OCI-LY1 (cell line): ENCODE measurements at regions not wholly inside any gene's neighbourhood (a gene's known extent, or its start where the extent isn't known, plus 50 kb on each side); places are given as distances from the start of the nearest gene placed in this dataset.

Experiments used
- H2AFZ ChIP-seq: fragments of 200-600 bp; sonication (generic), shearing (Covaris generic); 2 replicates; pipeline ENCODE4 v1.6.0; 2014; ENCODE audit warnings: antibody characterized with exemption, mild to moderate bottlenecking, low read length
- H3F3A ChIP-seq: fragments of 200-600 bp; sonication (generic), shearing (Covaris generic); 2 replicates; pipeline ENCODE4 v1.6.0; 2014; ENCODE audit warnings: mild to moderate bottlenecking, antibody characterized with exemption, low read length, moderate library complexity; ENCODE audit not compliant: insufficient read depth
- H3K27ac ChIP-seq: fragments of 200-600 bp; sonication (generic); 2 replicates; pipeline ENCODE4 v1.5.1; 2014; ENCODE audit warnings: low read length, mixed run types, mild to moderate bottlenecking, low read depth; ENCODE audit not compliant: poor library complexity, severe bottlenecking
- H3K27me3 ChIP-seq: fragments of 200-600 bp; sonication (generic); 2 replicates; pipeline ENCODE4 v1.6.0; 2014; ENCODE audit warnings: antibody characterized with exemption, mild to moderate bottlenecking, low read length, moderate library complexity; ENCODE audit not compliant: insufficient read depth
- H3K36me3 ChIP-seq: fragments of 200-600 bp; sonication (generic); 2 replicates; pipeline ENCODE4 v1.6.1; 2014; ENCODE audit warnings: mild to moderate bottlenecking, antibody characterized with exemption, low read length, moderate library complexity, mixed read lengths; ENCODE audit not compliant: insufficient read depth
- H3K4me1 ChIP-seq: fragments of 200-600 bp; sonication (generic); 2 replicates; pipeline ENCODE4 v1.5.1; 2014; ENCODE audit warnings: mild to moderate bottlenecking, low read length, moderate library complexity; ENCODE audit not compliant: insufficient read depth, severe bottlenecking
- H3K4me2 ChIP-seq: fragments of 200-600 bp; sonication (generic), shearing (Covaris generic); 2 replicates; pipeline ENCODE4 v1.6.1; 2014; ENCODE audit warnings: low read length
- H3K4me3 ChIP-seq: fragments of 200-600 bp; sonication (generic); 2 replicates; pipeline ENCODE4 v1.5.1; 2014; ENCODE audit warnings: low read length, low read depth, mild to moderate bottlenecking, mixed read lengths; ENCODE audit not compliant: poor library complexity, severe bottlenecking
- H3K79me2 ChIP-seq: fragments of 200-600 bp; shearing (Covaris generic); 2 replicates; pipeline ENCODE4 v1.6.1; 2016; ENCODE audit warnings: mixed run types, low read length, mixed read lengths; ENCODE audit not compliant: insufficient read depth
- H3K9ac ChIP-seq: fragments of 200-600 bp; sonication (generic), shearing (Covaris generic); 2 replicates; pipeline ENCODE4 v1.6.1; 2014; ENCODE audit warnings: mild to moderate bottlenecking, low read length, mixed read lengths
- H3K9me2 ChIP-seq: fragments of 200-600 bp; sonication (generic), shearing (Covaris generic); 2 replicates; pipeline ENCODE4 v1.6.1; 2014; ENCODE audit warnings: low read depth, mild to moderate bottlenecking, low read length, mixed read lengths
- H3K9me3 ChIP-seq: fragments of 200-600 bp; shearing (Covaris generic); 2 replicates; pipeline ENCODE4 v1.6.1; 2014; ENCODE audit warnings: low read length, mixed read lengths
- H4K20me1 ChIP-seq: fragments of 200-600 bp; sonication (generic), shearing (Covaris generic); 2 replicates; pipeline ENCODE4 v1.6.0; 2016; ENCODE audit warnings: mild to moderate bottlenecking, low read length; ENCODE audit not compliant: insufficient read depth
- CTCF ChIP-seq: fragments of 200-600 bp; sonication (generic), shearing (Covaris generic); IDR thresholded peaks from 2 replicates; pipeline ENCODE4 v1.5.1; 2017; ENCODE audit warnings: mild to moderate bottlenecking, antibody characterized with exemption, low read length, moderate library complexity, mixed read lengths
- EZH2 ChIP-seq: fragments of 200-600 bp; sonication (generic), shearing (Covaris generic); IDR thresholded peaks from 2 replicates; pipeline ENCODE4 v1.8.0; 2017; ENCODE audit warnings: borderline replicate concordance, mixed run types, mild to moderate bottlenecking, antibody characterized with exemption, low read length, moderate library complexity, mixed read lengths

- H3K9me3 ChIP-seq = no peaks in the 10 kb centered on the region
Measured at GRCh38 chr7:94145602-94146001, 141.4 kb upstream of the BET1 start.

GRCh38 chr7:94146408-94146807 lies 142.3 kb upstream of the BET1 start:
- 0 out of 2 replicates have a peak overlapping the region, but pooled peaks have one; percentile 10 for H2AFZ ChIP-seq

More at GRCh38 chr7:94145602-94146001, 141.4 kb upstream of the BET1 start:
- Histone ChIP-seq H3K4me3 (no peak overlapping the region), H3K4me1 (no peaks in the 10 kb centered on the region), H4K20me1 (no peaks in the 10 kb centered on the region), H3K9ac (no peak overlapping the region), H3K4me2 (no peak overlapping the region), H3K27ac (no peak overlapping the region), H3K79me2 (no peaks in the 10 kb centered on the region), H2AFZ (no peak overlapping the region), H3F3A (no peaks in the 10 kb centered on the region), H3K36me3 (no peaks in the 10 kb centered on the region), H3K9me2 (no peaks in the 10 kb centered on the region), H3K27me3 (no peaks in the 10 kb centered on the region)
- no peak for TF ChIP-seq EZH2
- no peak for TF ChIP-seq CTCF

GRCh38 chr7:94149789-94150545 lies 145.8 kb upstream of the BET1 start:
- Histone ChIP-seq H2AFZ (no peak overlapping the region), H3K4me2 (no peak overlapping the region), H3K27ac (no peak overlapping the region), H3F3A (no peaks in the 10 kb centered on the region), H3K4me1 (peaks cover 6% of the 10 kb centered on the region), H3K9ac (no peak overlapping the region), H3K79me2 (no peaks in the 10 kb centered on the region), H3K4me3 (no peak overlapping the region), H3K36me3 (no peaks in the 10 kb centered on the region), H3K27me3 (no peaks in the 10 kb centered on the region), H4K20me1 (no peaks in the 10 kb centered on the region), H3K9me2 (no peaks in the 10 kb centered on the region), H3K9me3 (no peaks in the 10 kb centered on the region)
- no peak for TF ChIP-seq CTCF
- no peak for TF ChIP-seq EZH2

More at GRCh38 chr7:94146408-94146807, 142.3 kb upstream of the BET1 start:
- Histone ChIP-seq H3F3A (no peaks in the 10 kb centered on the region), H3K4me3 (no peak overlapping the region), H3K27ac (no peak overlapping the region), H3K4me2 (no peak overlapping the region), H3K27me3 (no peaks in the 10 kb centered on the region), H3K79me2 (no peaks in the 10 kb centered on the region), H3K9me3 (no peaks in the 10 kb centered on the region), H4K20me1 (no peaks in the 10 kb centered on the region), H3K9ac (no peak overlapping the region), H3K36me3 (no peaks in the 10 kb centered on the region), H3K4me1 (no peaks in the 10 kb centered on the region), H3K9me2 (no peaks in the 10 kb centered on the region)
- no peak for TF ChIP-seq CTCF
- TF ChIP-seq EZH2 = no peak
